Activated naive CD4-positive, alpha-beta T cell treated with Interleukin-2 at 50 U/mL for 16 hours (primary cell): ENCODE measurements at regions not wholly inside any gene's neighbourhood (a gene's known extent, or its start where the extent isn't known, plus 50 kb on each side); places are given as distances from the start of the nearest gene placed in this dataset.

Experiments used
- DNase-seq: peaks from one replicate; pipeline ENCODE4 v3.0.0-alpha.2; 2020

DNA sequence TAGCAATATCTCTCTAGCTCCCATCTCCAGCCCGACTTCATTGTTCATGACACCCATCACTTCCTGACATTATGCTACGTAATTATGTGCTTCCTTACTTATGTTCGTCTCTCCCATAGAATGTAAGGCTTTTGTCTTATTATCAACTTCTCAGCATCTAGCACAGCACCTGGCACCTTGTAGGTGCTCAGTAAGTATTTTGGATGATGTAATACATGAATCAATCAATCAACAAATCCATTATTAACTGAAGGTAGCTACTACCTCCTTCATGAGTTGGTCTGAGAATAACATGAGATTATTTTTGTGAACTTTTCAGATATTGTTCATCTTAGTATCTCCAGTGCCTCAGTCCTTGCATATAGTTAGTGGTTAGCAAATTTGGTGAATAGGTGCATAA is 109.3 kb downstream of the EN1 start:
- no peak for DNase-seq

DNA sequence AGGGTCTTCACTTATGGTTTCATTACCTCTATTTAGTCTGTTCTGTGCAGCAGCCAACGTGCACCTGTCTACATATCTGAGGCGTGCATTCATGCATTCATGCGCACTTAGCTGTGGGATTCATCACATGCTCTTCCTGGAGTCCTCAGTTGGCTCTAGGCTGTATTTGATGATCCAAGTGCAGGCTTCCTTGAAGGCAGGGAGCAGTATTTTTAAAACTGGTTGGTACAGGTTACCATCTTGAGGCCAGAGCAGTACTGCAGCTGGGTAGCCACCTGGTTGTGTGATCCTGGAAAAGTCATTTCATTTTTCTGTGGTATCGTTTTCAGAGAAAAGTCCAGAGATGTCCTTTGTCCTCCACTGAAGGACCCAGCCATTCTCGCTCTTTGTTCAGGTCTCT is 109.8 kb downstream of the EN1 start:
- no peak for DNase-seq

DNA sequence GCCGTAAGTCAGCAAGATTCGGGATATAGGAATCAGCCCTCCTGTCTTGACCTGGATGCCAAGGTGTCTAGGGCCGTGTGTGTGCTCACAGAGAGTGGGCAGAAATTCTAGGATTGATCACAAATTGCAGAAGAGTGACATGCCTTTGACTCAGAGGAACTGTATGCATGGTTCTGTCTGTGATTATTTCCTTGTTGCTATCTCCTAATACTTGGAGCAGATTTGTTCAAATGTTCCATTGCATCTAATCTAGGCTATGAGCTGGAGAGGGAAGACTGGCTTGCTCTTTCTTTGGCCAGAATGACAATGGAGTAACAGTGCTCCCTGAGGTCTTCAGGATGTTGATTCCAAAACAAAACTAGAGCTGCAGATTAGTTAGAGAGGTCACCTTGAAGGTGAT is 115.0 kb downstream of the EN1 start:
- no peak for DNase-seq

DNA sequence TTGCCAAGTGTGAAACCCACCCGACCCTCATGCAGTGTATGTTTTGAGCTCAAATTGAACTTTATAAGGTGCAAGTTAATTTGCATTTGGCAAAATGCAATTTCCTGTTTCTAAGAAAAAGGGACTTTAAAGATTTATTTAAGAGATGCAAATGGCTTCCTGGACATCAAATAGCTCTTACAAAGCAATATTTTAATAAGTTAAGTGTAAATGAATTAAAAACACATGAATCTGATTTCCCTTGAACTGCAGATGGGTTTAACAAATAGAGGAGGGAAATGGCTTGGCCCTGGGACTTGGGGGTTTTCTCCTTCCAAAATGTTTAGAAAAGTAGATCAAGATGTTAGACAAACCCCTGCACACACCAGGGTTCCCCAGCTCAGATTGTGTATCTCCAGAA is 116.0 kb downstream of the EN1 start:
- DNase-seq, result no peak

DNA sequence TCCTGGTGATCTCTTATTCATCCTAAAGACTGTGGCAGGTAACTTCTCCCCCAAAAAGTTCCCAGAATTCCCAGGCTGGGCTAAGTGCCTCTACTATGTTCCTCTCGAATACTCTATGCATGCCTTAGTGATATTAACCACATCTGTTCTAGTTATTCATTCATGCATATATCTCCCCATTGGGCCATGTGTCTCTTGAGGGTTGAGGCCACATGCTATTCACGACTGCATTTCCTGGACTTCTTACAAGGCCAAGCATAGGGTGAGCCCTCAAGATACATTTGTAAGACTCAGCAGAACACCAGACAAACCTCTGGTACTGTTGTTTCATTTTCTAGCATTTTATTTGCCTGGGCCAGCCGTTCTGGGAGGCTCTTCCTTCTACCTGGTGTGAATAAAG is 117.0 kb downstream of the EN1 start:
- DNase-seq, result no peak

DNA sequence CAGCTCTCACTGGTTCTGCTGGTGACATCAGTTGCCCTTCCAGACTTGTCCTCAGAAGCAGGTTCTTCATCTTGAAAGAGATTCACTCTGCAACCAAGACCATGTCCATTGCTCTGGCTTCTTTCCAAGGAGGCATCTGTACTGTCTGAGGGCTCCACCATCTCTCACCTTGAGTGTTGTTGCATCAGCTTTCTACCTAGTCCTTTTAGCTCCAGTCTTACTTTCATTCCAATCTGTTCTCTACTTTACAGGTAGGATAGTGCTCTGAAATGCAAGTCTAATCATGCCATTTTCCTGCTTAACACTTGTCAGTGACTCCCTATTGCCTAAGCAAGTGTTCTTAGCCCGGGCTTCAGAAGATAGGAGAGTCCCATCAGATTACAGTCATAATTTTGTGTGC is 117.7 kb downstream of the EN1 start:
- no peak for DNase-seq

DNA sequence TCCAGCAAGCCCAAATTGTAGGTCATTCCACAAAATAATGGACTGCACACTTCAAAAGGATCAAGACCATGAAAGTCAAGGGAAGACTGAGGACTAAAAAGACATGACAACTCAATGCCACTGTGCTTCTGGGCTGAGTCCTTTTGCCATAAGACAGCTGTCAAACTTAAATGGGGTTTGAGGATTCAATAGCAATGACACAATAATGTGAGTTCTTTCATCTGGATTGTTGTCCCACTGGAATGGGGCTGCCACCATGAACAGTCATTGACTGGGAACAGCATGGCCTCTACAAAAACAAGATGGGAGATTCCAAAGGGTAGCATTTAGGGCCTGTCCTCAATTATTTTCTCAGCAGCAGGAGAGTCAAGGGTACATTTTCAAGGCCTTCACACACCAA is 118.5 kb downstream of the EN1 start:
- no peak for DNase-seq

DNA sequence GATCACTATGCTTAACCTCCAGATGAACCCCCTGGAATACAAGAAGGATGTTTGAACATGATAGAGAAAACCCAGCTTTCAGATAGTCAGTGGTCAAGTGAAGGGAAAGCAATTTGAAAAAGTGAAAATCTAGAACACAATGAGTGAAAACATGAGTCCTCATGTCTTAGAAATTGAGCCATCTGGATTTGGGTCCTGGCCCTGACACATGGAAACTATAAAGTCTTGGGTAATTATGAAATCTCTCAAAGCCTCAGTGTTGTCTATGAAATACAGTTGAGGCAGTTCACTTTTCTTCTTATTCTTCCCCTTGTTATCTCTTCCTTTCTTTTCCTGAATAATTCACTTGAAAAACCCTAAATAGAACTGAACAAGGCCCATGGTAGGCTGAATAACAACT is 120.6 kb downstream of the EN1 start:
- DNase-seq, result no peak

DNA sequence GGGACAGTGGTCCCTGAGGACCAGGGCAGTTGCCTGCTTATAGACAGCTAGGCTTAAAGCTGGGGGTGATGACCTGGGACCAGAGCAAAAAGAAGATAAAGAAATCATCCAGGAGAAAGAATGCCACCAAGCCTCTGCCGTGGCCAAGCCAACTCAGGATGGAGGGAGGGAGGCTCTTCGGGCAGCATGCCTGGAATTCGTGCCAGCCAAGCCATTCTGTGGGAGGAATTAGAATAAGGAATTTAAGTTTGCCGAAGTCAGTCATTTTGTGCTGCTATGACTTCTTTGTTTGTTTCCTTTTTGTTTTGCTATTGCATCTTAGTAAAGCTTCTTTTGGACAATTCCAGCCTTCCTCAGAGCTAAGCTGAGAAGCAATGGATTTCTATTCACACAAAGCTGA is 124.1 kb downstream of the EN1 start:
- DNase-seq, result no peak

DNA sequence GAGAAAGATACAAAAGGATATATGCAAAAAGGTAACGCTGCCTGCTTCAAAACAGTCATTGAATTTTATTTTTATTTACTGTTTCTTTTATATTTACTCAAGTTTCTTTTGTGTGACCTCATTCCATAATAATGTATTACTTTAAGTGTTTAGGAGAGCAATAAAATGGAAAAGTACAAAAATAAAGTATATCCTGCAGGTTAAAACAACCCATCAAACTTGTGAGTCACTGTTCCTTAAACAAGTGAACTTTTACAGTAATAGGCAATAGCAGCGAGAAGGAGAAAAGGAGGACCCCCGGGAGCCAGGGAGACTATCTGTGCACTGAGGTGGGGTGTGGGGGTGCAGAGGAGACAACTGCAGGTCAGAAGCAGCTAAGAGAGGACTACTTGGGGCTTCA is 124.5 kb downstream of the EN1 start:
- no peak for DNase-seq

DNA sequence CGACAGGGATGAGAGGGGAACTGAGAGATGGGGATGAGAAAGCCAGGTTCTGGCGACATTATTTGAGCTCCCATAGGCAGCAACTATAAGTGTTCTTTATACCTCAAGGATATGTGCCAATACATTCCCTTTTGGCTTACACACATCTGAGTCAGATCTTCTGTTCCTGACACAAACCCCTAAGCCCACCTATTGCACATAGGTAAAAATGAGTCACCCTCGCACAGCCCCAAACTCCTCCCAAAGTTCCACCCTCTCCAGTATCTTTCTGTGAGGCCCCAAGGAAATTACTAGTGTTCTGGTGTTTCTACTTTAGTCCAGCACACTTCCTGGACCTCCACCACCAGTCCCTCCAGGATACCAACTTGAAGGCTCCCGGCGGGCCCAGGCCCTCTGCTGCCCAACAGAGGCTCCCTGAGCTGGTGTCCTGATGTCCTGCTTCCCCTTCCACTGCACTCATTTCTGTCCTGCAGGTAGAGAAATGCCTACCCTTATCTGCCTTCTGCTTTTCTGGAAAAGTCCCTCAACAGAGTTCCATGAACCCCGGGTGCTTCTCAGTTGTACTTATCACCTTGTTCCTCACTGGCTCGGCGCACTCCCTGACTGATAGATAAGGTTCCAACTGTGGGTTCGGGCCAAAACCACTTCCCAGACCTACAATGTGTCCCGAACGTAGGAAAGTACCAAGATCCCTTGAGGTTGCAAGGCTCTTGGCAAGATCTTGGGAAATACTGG is 125.5 kb downstream of the EN1 start:
- no peak for DNase-seq

DNA sequence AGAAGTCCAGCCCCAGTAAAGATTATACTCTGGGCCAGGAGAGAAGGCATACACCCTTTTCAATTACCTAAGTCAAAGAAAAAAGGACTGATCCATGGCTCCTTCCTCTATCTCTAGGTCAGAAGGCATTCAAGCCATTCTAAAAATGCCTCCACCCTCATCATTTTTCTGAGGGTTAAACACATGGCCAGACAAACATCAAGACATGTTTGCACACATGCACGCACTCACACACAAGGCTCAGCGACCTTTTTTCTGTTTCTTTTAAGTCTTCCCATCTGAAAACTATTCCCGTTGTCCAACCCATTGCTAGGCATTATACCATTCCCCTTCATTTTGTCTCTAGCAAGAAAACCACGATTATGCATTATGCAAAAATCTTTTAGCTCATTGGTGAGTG is 126.6 kb downstream of the EN1 start:
- DNase-seq, result no peak

DNA sequence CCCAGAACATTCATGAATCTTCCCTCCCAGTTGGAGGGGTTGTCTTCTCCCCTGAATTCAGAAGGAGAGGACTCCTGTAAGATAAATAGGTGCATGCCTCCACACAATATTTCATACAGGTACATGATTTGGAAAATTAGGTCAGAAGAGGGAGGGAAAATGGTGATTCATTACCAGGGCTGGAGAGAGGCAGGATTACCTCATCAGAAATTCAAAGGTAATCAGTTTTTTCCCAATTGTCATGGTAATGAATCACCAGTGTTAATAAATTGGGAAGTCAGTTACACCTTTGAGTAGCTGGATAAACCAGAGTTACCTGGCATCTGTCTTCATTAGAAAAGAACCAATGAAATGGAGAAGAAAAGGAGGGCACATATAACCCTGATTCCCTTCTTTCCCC is 128.5 kb downstream of the EN1 start:
- no peak for DNase-seq

DNA sequence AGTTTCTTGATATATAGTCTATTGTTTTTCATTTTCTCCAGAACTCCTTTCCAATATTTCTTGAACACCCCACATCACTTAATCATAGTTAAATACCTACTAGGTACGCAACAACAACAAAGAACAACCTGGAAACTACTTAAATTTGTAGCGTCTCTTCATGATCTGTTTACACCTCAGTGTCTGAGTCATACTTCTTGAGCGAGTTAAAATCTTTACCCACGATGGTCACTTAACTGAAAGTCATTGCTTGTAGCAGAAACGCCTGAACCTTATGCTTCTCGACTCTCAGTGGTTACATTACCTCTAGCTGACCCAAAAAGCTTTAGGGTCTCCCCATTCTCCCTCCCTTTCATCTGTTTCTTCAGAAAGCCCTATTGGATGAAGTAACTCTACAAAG is 131.3 kb downstream of the EN1 start:
- no peak for DNase-seq

DNA sequence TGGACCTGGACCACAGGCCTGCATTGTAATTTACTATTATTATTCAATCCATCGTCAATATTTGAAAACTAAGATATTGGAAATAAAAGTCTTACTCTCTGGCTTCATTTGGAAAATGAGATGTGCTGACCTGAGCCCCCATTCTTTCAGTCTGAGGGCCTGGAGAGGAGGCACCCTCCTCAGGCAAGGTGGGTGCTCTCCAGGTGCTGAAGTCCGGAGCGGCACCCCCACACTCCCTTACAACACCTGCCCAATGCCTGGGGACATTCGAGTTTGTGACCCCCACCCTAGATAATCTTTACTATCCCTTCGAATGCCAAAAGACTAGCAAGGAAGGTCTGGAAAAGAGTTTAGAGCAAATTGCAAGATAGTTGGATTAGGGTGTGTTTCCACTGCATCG is 133.3 kb downstream of the EN1 start:
- DNase-seq, result no peak

DNA sequence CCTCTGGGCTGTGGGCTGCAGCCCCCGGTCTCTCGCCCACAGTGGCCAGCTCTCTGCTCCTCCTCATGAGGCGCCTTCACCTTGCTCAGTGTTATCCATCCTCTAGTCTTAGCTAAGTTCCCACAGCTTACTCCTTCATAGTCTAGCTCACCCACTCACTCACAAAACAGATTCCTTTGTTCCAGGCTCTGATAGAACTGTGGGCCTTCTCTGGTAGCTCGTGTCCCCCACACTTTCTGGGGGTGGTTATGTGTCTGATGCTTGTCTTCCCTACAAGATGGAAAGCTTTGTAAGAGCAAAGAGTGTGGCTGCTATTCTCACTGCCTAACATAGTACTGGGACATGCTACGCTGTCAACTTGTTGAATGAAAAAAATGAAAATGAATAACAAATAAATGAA is 135.8 kb downstream of the EN1 start:
- DNase-seq, result no peak

DNA sequence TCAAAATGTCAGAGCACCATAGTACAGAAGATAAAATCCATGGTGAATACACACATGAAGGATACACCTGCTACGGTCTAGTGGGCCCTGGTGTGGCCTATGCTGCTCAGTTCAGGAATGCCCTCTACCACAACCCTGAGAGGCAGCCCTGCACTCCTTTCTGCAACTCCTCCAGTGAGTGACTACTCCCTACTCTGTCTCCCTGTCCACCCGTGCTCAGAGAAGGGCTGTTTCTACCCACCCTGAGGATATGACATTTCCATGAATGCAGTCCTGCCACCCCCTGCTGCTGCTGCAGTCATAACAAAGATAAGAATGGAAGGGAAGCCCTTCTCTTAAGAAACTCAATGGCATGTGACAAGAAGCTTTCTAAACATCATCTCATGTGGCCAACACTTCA is 137.0 kb downstream of the EN1 start:
- DNase-seq, result no peak

DNA sequence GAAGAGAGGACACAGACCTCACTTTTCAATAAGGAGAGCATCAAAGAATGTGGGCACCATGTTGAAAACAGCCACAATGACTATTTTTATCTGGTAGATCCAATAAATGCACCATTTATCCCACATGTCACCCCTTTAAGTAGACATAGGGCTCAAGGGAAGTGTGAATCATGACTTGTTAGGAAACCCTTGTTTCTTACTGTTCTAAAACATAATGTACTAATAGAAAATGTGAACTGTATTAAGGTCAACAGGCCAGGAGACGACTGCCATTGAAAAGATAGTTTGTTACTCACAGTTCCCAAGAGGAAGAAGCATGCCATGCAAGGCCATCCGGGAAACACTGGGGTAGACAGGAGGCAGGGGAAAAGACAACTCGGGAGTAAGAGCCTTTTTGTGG is 137.7 kb downstream of the EN1 start:
- no peak for DNase-seq

DNA sequence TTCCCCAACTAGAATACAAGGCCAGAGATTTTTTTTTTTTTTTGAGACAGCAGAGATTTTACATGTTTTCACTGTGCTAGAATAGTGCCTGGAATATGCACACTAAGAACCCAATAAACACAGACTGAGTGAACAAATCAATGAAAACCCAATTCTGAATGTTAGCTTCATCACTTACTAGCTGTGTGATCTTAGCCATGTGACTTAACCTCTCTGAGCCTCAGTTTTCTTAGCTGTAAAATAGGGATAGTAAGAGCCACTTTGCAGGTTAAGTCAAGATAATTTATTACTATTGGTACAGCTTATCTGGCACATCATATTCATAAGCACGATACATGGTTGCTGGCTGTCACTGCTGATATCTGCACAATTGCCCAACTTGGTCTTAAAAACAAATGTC is 140.6 kb downstream of the EN1 start:
- DNase-seq, result no peak

DNA sequence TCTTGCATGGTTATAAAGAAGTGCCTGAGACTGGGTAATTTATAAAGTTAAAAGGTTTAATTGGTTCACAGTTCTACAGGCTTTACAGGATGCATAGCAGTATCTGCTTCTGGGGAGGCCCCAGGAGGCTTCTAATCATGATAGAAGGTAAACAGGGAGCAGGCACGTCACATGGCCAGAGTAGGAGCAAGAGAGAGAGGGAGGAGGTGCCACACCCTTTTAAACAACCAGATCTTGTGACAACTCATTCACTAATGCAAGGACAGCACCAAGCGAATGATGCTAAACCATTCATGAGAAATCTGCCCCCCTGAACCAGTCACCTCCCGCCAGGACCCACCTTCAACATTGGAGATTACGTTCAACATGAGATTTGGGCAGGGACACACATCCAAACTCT is 141.1 kb downstream of the EN1 start:
- no peak for DNase-seq

DNA sequence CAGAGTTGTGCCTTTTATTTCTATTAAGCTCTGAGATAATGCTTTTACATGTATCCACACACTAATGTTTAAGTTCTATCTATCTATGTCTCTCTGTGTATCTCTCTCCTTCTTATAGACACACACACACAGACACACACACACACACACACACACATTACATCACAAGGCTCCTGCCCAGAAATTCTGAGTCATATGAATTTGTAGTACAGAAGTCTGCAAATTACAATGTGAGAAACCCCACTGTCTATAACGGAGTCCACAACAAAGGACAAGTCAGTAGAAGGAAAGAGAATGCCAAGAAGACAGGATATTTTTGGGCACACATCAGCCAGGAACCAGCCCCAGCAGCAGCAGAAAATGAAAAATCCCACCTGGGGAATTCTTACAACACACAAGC is 142.4 kb downstream of the EN1 start:
- DNase-seq, result no peak

DNA sequence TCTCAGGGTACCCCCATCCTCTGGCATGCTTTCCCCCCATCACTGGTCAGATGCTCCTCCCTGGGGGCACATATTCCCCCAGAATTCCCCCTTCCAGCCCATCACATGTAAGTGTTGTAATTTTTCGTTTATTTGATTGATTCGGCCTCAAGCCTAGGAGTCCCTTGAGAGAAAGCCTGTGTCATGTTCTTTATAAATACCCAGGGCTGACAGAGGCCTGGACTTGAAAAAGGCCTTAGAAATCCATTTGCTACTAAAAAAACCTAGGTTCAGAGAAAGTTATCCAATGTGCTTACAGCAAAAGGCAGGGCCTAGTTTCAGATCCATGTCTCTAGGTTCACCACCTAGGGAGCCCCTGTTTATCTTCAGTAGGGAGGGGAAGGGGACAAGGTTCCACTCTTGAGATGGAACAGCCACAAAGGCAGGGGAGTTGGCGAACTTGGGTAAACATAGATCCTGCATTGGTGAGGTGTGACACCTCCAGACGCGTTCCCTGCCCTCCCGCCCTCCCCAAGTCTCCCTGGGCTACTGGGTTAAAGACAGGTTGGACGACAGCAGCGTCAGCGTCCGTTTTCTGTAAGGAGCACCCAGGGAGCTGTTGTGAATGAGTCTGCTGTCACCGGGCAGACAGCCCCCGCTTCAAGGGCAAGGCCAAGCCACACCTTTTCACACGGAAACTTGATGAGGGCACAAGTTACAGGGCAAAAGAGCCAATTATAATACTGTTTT is 147.8 kb downstream of the EN1 start:
- DNase-seq, result no peak

DNA sequence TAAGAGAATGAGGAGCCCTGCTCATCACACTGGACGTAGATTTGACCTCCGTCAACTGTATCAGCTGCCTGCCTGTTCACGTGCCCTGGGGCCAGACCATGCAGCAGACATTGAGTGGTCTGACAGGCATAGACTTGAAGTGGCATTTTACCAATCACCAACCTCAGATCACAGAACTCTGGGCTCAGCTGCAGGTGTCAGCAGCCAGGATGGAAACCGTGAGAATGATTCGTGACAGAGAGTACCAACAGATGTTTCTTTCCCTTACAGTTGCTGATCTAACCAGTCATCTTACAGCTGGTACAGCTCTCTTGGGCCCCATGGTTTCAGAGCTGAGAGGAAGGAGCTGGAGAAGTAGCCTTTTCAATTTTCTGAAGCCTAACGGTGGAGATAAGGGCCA is 148.9 kb downstream of the EN1 start:
- DNase-seq, result no peak

DNA sequence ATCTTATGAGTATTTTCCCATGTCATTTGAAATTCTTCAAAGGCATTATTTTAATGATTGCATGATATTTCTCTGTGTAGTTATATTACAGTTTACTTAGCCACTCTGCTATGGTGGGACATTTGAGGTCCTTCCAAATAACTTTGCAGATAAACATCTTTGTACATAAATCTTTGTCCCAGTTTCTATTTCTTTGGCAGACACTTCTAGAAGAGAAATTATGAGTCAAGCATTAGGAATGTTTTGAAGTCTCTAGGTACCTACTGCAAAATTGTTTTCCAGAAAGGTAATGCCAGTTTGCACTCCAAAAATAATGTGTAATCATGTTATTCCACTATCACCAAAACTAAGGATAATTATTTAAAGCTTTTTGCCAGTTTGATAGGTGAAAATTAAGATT is 149.7 kb downstream of the EN1 start:
- DNase-seq, result no peak
